GM21723 (cell line): ENCODE measurements at regions not wholly inside any gene's neighbourhood (a gene's known extent, or its start where the extent isn't known, plus 50 kb on each side); places are given as distances from the start of the nearest gene placed in this dataset.
"Not testable (repeated sequence)": the region's sequence is repeated elsewhere in the genome, so short reads cannot be mapped to it uniquely, and the experiment has no call there.

ENCODE experiments used
- ATAC-seq: cut with Tn5 transposase; IDR thresholded peaks from one replicate; pipeline ENCODE4 v1.9.1; 2021; ENCODE audit warnings: mild to moderate bottlenecking, moderate library complexity; ENCODE audit not compliant: unreplicated experiment

- ATAC-seq = no peak
These were observed 76.4 kb downstream of the PHAX start for GRCh38 chr5:126677121-126677520.

- peak; percentile 75 for ATAC-seq
These were observed 79.6 kb downstream of the PHAX start for GRCh38 chr5:126680191-126680817.

- not testable (repeated sequence) for ATAC-seq
These were observed 80.6 kb downstream of the PHAX start for GRCh38 chr5:126681314-126681713.

GRCh38 chr5:126681970-126682369 lies 81.2 kb downstream of the PHAX start:
- no peak for ATAC-seq

GRCh38 chr5:126682856-126683255 lies 82.1 kb downstream of the PHAX start:
- no peak for ATAC-seq

- no peak for ATAC-seq
These were observed 83.2 kb downstream of the PHAX start for GRCh38 chr5:126683912-126684311.

GRCh38 chr5:126684656-126685442 lies 84.1 kb downstream of the PHAX start:
- not testable (repeated sequence) for ATAC-seq

- ATAC-seq = peak; percentile 88
These were observed 85.8 kb downstream of the PHAX start for GRCh38 chr5:126686451-126687126.

- ATAC-seq = no peak
These were observed 84.0 kb upstream of the LMNB1 start for GRCh38 chr5:126692971-126693370.

GRCh38 chr5:126693806-126694205 lies 83.1 kb upstream of the LMNB1 start:
- no peak for ATAC-seq

GRCh38 chr5:126694403-126694802 lies 82.5 kb upstream of the LMNB1 start:
- no peak for ATAC-seq

GRCh38 chr5:126695091-126695490 lies 81.8 kb upstream of the LMNB1 start:
- ATAC-seq = no peak

GRCh38 chr5:126707080-126707479 lies 69.9 kb upstream of the LMNB1 start:
- ATAC-seq = no peak

- no peak for ATAC-seq
These were observed 61.2 kb upstream of the LMNB1 start for GRCh38 chr5:126715765-126716164.

GRCh38 chr5:126716861-126717260 lies 60.1 kb upstream of the LMNB1 start:
- no peak for ATAC-seq

GRCh38 chr5:126718236-126718868 lies 58.6 kb upstream of the LMNB1 start:
- no peak for ATAC-seq

- ATAC-seq = no peak
These were observed 56.6 kb upstream of the LMNB1 start for GRCh38 chr5:126720369-126720768.

GRCh38 chr5:126723643-126724042 lies 53.3 kb upstream of the LMNB1 start:
- ATAC-seq = no peak
